IMR-90 (cell line): ENCODE measurements at regions not wholly inside any gene's neighbourhood (a gene's known extent, or its start where the extent isn't known, plus 50 kb on each side); places are given as distances from the start of the nearest gene placed in this dataset.

Experiments used
- CEBPB ChIP-seq: IDR thresholded peaks from 2 replicates; pipeline ENCODE4 v1.6.1; 2012; ENCODE audit warnings: low read depth, low read length, improper control_type of control experiment
- FOS ChIP-seq: fragments of 150-350 bp; IDR thresholded peaks from 2 replicates; pipeline ENCODE4 v1.6.1; 2016; ENCODE audit warnings: low read depth, low read length
- MAFK ChIP-seq: IDR thresholded peaks from 2 replicates; pipeline ENCODE4 v1.6.1; 2012; ENCODE audit warnings: low read depth, low read length, improper control_type of control experiment
- MAZ ChIP-seq: IDR thresholded peaks from 2 replicates; pipeline ENCODE4 v1.6.1; 2012; ENCODE audit warnings: low read depth, mild to moderate bottlenecking, low read length, improper control_type of control experiment, moderate library complexity, borderline replicate concordance
- POLR2A ChIP-seq: IDR thresholded peaks from 2 replicates; pipeline ENCODE4 v1.6.1; 2012; ENCODE audit warnings: mild to moderate bottlenecking, low read depth, low read length
- RCOR1 ChIP-seq: IDR thresholded peaks from 2 replicates; pipeline ENCODE4 v1.6.1; 2012; ENCODE audit warnings: mild to moderate bottlenecking, low read length, improper control_type of control experiment; ENCODE audit not compliant: insufficient replicate concordance
- RFX5 ChIP-seq: IDR thresholded peaks from 2 replicates; pipeline ENCODE4 v1.8.0; 2012; ENCODE audit warnings: low read depth, mild to moderate bottlenecking, low read length, moderate library complexity
- TF ChIP-seq, protein P1 (sequence below): conservative IDR thresholded peaks from 2 replicates; pipeline ENCODE4 v1.5.1; 2012; ENCODE audit warnings: mild to moderate bottlenecking, low read depth, low read length, improper control_type of control experiment

- TF ChIP-seq, protein P1, sequence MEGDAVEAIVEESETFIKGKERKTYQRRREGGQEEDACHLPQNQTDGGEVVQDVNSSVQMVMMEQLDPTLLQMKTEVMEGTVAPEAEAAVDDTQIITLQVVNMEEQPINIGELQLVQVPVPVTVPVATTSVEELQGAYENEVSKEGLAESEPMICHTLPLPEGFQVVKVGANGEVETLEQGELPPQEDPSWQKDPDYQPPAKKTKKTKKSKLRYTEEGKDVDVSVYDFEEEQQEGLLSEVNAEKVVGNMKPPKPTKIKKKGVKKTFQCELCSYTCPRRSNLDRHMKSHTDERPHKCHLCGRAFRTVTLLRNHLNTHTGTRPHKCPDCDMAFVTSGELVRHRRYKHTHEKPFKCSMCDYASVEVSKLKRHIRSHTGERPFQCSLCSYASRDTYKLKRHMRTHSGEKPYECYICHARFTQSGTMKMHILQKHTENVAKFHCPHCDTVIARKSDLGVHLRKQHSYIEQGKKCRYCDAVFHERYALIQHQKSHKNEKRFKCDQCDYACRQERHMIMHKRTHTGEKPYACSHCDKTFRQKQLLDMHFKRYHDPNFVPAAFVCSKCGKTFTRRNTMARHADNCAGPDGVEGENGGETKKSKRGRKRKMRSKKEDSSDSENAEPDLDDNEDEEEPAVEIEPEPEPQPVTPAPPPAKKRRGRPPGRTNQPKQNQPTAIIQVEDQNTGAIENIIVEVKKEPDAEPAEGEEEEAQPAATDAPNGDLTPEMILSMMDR, result no peak
- TF ChIP-seq FOS (no peak), POLR2A (no peak), CEBPB (no peak), RCOR1 (no peak), MAZ (no peak), RFX5 (no peak), MAFK (no peak)
Measured at GRCh38 chr19:31121501-31121900, 227.7 kb downstream of the TSHZ3 start.
